ENCODE measurements at regions not wholly inside any gene's neighbourhood (a gene's known extent, or its start where the extent isn't known, plus 50 kb on each side); places are given as distances from the start of the nearest gene placed in this dataset.

DNA sequence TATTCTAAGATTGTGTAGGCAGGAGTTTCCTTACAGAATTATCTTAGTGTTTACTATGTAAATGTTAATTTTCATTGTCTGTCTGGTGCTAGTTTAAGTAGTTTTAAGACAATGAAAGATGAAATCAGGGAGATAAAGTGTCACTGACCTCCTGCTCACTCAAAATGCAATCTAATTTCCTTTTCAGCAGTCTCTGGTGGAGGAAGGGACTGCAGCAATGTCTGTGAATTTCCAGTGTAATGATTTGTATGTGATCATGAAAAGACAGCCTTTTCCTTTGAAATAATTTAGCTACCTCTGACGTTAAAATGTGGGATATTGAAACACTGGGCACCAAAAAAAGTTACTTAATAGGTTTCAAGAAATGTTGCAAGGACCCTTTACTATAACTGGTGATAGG lies 779.7 kb upstream of the FLRT2 start:
- intact Hi-C loops (cut with DNase I): no loop called here
- DNase-seq: no peak
- ATAC-seq: no peak

- intact Hi-C loops (cut with DNase I): no loop called here
- DNase-seq: no peak
- no peak for ATAC-seq
Observed at GRCh38 chr14:84750763-84751554, 779.0 kb upstream of the FLRT2 start.

DNA sequence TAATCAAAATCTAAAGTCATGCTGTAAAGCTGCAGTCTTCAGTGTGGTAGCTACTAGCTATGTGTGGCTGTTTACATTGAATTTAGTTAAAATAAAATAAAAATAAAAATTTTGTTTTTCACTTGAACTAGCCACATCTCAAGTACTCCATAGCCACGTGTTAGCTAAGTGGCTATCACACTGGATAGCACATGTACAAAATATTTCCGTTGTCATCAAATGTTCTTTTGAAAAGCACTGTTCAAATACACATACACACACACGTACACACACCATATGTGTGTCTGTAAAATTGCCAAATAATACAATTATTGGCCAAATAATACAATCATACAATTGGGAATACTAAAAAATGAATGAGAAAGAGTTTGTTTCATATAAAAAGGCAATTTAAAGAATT lies 778.2 kb upstream of the FLRT2 start:
- DNase-seq (no peak), ATAC-seq (no peak)
- intact Hi-C loops (cut with DNase I): no loop called here

DNA sequence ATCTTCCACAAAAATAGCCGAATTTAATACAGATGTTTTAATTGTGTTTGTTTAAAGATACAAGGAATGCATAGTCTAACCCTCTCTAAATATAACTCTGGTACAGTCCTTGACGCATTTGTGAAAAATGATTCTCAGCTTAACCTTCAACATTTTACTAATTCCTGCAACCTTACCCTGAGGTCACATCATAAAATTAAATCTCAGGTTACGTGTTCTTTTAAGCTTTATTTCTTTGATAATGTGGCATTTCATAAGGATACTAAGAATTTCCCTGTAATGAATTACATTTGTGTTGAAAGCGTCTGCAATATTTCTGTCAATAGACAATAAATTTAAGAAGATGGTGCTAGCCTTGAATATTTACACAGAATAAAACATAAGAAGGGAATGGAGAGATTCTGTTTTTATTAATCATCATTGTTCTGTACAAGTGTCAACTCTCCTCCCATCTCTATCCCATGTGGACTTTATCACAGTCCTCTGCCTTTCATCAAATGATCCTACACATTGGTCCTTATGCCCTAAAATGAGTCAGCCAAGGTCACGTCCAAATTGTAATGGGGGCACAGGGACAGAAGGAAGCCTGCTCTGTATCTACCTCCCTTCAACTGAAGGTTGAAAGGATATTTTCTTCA lies 769.3 kb upstream of the FLRT2 start:
- DNase-seq (no peak), ATAC-seq (no peak)
- intact Hi-C loops (cut with DNase I): no loop called here

DNA sequence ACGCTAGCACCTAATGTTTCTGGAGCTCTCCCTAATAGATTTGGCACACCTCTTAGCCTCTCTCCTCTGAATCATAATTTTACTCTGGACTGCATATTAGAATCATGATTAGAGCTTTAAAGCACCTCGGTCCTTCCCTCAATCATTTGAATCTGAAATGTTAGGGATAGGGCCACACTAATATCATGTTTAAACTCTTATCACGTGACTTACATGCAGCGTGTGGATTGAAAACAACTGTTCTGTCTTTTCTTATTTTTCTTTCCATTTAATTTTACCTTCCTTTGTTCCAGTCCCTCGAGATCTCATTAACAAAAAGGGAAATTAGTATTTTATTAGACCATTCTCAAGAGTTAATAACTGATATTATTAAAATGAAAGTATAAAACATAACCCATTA lies 762.5 kb upstream of the FLRT2 start:
- ATAC-seq (no peak), DNase-seq (no peak)
- intact Hi-C loops (cut with DNase I): no loop called here

GRCh38 chr14:84770030-84770429 lies 759.9 kb upstream of the FLRT2 start:
- intact Hi-C loops (cut with DNase I): no loop called here
- no peak for ATAC-seq
- DNase-seq: no peak

- DNase-seq (no peak), ATAC-seq (no peak)
- intact Hi-C loops (cut with DNase I): no loop called here
Observed at GRCh38 chr14:84777356-84777755, 752.6 kb upstream of the FLRT2 start.

DNA sequence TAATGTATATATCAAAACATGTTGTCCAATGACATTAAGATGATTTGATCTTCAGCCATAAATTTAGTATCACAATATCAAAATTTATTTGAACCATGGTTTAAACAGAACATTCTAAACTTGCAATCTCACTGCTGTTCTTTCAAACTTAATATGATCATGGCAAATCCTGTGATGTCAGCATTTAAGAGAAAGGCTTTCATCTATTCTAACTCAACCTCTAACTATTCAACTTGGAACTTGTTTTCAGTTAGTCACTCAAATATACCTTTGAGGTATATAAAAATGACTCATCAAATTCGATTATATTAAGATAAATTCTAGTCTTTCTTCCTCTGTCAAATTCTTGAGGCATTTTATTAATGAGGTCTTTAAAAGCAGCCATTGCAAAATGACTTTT lies 747.0 kb upstream of the FLRT2 start:
- intact Hi-C loops (cut with DNase I): no loop called here
- no peak for DNase-seq
- ATAC-seq: no peak

- intact Hi-C loops (cut with DNase I): no loop called here
- DNase-seq (no peak), ATAC-seq (no peak)
Observed at GRCh38 chr14:84783511-84783910, 746.4 kb upstream of the FLRT2 start.

- ATAC-seq (no peak), DNase-seq (no peak)
- intact Hi-C loops (cut with DNase I): no loop called here
Observed at GRCh38 chr14:84785996-84786395, 743.9 kb upstream of the FLRT2 start.

DNA sequence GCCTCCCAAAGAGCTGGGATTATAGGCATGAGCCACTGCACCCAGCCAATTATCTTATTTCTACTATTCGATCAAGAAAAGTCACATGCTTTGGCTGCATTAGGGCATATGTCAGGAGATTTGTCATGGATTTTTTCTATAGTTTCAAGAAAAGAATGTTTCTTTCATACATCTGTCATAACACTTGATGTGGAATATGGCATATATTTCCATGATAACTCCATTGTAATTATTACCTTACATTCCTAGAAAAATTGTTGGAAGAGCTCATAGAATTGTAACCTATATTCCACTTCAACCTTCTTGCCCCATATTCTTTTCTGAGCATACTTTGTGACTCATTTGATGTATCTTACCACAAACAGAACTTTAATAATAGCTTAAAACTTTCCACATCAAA lies 740.9 kb upstream of the FLRT2 start:
- intact Hi-C loops (cut with DNase I): no loop called here
- ATAC-seq (no peak), DNase-seq (no peak)

DNA sequence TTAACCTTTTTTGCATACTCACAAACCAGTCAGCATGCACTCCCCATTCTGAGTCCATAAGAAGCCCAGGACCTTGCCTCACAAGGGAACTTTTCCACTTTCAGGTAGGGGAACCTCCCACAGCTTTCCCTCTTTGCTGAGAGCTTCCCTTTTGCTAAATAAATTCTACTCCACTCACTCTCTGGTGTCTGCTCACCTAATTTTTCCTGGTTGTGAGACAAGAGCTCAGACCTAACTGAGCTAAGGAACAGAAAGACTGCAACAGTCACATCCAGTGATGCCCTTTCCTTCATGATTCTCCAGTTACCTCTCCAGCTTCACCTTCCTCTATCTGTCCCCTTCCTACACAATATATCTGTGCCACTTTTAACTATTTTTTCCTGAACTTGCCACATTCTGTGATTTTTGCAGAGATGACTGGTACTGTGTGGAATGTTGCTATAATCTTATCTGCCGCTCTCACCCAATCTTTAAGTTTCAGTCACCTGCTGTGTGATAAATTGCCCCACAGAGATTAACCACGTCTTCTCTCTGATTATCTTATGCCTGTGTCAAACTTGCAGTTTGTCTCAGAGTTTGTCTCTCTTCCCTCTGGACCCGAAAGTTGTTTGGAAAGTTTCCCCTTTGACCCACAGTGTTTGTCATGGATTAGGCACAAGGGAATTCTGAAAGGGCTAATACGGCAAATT lies 737.1 kb upstream of the FLRT2 start:
- intact Hi-C loops (cut with DNase I): no loop called here
- DNase-seq (no peak), ATAC-seq (no peak)

DNA sequence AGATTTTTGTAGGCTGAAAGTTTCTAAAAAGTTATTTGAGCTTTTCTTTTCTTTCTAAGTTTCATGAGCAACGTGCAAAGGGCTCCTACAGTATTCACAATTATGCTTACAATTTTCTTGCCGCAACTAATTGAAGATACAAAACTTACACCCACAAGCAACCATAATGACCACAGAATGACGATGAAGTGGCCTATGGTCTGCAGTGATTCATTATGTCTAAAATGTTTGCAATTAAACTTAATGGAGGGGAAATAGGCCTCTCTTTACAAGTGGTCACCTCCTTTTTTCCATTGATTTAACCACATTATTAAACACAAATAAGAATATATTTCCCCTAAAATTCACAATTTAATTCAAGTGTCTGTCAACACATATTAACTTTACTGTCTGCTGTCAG lies 732.6 kb upstream of the FLRT2 start:
- intact Hi-C loops (cut with DNase I): no loop called here
- DNase-seq: no peak
- ATAC-seq: no peak

- DNase-seq: no peak
- intact Hi-C loops (cut with DNase I): no loop called here
- ATAC-seq: peak in 1 of 2 donors; percentile 9
Observed at GRCh38 chr14:84804468-84804867, 725.5 kb upstream of the FLRT2 start.

GRCh38 chr14:84804895-84805294 lies 725.0 kb upstream of the FLRT2 start:
- ATAC-seq: no peak
- intact Hi-C loops (cut with DNase I): no loop called here

DNA sequence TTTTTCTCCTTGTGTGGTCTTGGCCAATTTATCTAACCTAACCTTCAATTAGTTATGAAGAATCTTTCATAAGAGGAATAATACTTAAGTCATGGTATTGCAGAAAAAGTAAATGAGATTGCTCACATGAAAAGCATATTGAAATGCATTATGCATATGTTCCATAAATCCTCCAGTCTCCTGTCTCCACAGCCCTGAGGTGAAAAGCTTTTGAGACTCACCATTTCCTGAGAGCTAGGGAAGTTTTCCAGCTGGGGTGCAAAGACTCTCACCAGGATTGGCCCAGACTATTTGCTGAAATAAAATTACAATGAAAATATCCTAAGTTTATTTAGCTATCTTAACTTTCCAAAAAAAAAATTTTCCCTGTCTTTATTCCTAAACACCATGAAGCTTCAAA lies 723.8 kb upstream of the FLRT2 start:
- intact Hi-C loops (cut with DNase I): no loop called here
- no peak for ATAC-seq
- no peak for DNase-seq

More at GRCh38 chr14:84804895-84805294, 725.0 kb upstream of the FLRT2 start:
- no peak for DNase-seq

- intact Hi-C loops (cut with DNase I): no loop called here
- DNase-seq: no peak
- ATAC-seq: peak; percentile 58 to 88
Observed at GRCh38 chr14:84806622-84807021, 723.3 kb upstream of the FLRT2 start.

DNA sequence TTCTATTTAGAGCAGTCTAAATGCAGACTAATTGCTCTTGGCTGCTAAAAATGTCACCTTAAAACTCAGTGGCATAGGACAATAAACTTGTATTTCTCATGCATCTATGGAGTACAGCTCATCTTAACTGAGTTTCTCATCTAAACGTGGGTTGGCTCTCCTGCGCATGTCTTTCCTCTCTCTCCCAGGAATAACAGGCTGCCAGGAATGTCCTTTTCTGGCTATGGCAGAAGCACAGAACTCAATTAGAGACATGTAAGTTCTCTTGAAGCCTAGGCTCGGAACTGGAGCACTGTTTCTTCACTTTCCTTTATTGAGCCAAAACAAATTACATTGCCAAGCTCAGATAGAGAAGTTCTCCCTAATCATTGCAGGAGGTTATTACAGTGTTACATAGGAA lies 722.3 kb upstream of the FLRT2 start:
- intact Hi-C loops (cut with DNase I): no loop called here
- ATAC-seq: peak; percentile 70 to 79
- DNase-seq: no peak

- intact Hi-C loops (cut with DNase I): no loop called here
- ATAC-seq (peak in 1 of 2 donors; percentile 15), DNase-seq (no peak)
Observed at GRCh38 chr14:84809158-84809557, 720.8 kb upstream of the FLRT2 start.

GRCh38 chr14:84814391-84814790 lies 715.6 kb upstream of the FLRT2 start:
- intact Hi-C loops (cut with DNase I): no loop called here
- DNase-seq (no peak), ATAC-seq (no peak)

GRCh38 chr14:84819528-84819927 lies 710.4 kb upstream of the FLRT2 start:
- DNase-seq (no peak), ATAC-seq (no peak)
- intact Hi-C loops (cut with DNase I): no loop called here

Data from left cardiac atrium (tissue), 4 donors.